HG03460 (cell line): ENCODE measurements at regions not wholly inside any gene's neighbourhood (a gene's known extent, or its start where the extent isn't known, plus 50 kb on each side); places are given as distances from the start of the nearest gene placed in this dataset.
A peak's percentile ranks its signal among the peaks of the same experiment; 100 is the strongest.

ENCODE experiments used
- ATAC-seq: cut with Tn5 transposase; IDR thresholded peaks from one replicate; pipeline ENCODE4 v1.9.1; 2021; ENCODE audit not compliant: unreplicated experiment

DNA sequence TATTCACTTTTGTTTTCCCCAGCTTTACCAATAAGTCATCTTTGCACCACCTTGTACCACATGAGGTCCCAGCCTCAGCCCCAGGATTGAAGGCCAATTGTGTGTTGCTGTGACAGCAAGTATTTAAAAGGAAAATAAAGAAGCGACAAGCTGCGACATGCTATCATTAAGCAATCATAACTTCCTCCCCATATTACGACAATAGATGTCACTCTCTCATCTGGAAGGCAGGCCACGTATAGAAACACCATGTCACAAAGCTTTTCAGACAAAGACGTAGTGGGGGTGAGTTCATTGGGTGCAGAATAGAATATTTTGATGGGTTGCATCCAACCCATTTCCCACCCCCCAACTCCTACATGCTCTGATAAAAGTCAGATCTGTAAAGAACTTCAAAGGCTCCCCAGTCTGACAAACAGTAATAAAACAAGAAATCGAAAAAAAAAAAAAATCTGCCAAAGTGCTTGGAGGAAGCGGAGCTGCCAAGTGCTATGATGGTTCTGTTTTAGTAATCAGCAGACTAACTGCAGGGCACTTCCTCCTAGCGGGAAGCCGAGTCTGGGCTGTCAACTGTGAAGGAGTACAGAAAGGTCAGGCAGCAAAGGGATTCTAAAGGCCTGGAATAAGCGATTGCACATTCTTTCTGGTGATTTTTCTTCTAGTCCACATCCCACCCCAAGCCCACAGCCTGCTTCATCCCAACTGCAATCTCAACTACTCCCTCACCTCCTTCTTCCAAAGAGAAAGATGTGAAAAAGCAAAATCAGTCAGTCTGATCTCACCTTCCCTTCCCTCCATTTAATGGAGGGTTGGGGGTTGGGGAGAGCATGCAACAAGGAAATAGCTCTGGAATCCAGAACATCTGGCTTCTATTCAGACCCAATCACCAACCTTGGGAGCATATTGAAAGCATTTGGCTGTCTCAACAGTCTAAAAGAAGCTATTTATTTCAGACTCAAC, 131.4 kb upstream of the UBASH3B start:
- no peak for ATAC-seq

DNA sequence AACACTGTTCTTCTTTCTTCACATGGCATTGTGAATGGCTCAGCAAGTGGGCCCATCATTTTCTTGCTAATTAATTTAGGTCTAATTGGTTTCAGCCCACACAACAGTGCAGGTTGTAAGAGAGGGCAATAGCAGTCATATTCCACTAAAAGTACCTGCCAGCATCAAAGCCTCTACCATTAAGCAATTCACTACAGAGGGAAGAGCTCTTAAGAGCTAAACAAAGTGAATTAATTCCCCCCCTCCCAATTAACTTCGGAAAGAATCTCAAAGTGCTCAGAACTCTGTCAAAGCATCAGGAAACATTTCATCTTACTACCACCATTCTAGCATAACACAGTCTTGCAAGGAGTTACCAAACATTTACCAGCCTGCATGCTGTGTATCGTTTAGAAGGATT, 133.9 kb upstream of the UBASH3B start:
- ATAC-seq = no peak

DNA sequence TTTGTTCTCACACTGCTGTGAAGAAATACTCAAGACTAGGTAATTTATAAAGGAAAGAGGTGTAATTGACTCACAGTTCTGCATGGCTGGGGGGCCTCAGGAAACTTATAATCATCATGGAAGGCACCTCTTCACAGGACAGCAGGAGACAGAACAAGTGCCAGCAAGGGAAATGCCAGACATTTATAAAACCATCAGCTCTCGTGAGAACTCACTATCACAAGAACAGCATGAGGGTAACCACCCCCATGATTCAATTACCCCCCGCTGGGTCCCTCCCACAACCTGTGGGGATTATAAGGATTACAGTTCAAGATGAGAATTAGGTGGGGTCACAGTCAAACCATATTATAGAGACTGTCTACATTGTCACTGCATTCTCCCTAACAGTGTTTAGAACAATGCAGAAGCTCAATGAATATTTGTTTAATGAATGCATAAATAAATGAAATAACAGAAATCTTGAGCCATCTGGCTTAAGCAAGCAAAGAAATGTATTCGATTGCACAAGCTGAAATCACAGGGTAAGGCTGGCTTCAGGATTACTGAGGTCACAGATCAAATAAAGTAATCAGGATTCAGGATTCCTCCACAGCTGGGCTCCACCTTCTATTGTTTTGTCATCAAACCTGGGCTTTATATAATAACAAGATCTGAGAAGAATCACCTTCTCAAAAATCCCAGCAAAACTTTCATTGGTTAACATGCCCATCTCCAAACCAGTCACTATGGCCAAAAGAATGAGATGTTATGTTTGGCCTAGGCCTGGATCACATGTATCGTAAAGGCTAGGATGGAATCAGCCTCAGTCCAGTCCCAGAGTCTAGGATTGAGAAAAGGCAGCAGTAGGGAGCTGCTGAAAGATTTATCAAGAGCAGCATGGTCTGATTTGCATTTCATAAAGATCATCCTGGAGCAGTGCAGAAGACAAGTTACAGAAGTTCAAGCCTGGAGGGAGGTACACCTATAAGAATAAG, 137.8 kb upstream of the UBASH3B start:
- ATAC-seq = no peak

GRCh38 chr11:122516686-122517085, 138.8 kb upstream of the UBASH3B start:
- no peak for ATAC-seq

- ATAC-seq = no peak
Observed at GRCh38 chr11:122513997-122514396, 141.5 kb upstream of the UBASH3B start.

DNA sequence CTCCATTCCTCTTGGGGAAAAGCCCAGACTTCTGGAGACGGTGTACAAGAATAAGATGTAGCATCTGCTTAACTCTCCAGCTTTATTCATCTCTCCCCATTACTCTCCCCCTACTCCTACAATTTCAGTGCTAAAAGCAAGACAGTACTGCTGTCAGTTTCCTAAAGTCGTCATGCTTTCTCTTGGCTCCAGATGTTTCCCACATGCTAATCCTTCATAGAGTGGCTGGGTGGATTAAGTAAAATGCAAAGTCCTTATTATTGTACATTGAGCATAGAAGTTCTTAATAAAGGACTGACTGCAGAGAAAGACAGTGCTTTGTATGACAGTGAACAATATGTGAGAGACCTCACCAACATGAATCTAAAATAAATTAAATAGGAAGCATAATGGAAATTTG, 142.2 kb upstream of the UBASH3B start:
- no peak for ATAC-seq

DNA sequence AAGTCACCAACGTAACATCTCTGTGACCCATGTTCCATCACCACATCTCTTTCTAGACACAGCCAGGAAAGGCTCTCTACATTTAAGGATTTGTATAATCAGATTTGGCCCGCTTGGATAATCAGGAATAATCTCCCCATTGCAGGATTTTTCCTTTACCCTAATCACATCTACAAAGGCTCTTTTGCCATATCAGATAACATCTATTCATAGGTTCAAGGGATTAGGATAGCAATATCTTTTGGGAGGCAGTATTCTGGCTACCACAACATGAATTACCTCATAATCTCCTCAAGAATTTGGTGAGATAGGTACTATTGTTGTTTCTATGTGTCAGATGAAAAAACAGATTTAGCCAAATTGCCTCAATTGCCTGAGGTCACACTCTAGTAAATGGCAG, 142.8 kb upstream of the UBASH3B start:
- ATAC-seq = no peak

DNA sequence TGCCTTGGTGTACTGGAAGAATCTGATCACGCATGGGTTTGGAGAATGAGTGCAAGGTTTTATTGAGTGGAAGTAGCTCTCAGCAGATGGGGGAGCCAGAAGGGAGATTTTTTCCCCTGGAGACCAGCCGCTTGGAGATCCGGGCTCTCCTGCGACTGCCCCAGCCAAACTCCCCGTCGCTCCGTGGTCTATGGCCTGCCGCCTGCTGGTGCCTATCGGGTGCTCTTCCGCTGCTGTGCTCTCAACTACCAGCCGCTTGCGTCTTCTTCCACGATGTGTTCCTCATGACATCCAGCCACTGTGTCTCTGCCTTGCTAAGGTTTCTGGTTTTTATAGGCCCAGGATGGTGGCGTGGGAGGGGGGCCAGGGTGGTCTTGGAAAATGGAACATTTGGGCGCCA, 145.6 kb upstream of the UBASH3B start:
- ATAC-seq = no peak

DNA sequence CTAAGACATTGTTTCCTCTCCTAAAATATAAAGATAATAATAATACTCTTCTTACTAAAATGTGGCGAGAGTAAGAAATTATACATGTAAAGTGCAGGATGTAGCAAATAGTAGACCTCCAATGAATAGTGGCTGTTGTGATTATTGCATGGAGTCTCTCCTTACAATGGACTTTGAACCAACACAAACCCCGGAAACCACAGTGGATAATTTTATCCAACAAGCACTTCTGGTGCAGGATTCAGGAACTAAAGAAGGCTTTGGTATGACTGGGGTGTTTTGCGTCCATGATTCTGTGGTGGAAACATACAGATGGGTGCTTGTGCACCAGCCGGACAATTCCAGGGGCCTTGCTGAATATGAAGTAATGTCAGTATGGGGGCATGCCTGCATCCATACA, 146.4 kb upstream of the UBASH3B start:
- no peak for ATAC-seq

DNA sequence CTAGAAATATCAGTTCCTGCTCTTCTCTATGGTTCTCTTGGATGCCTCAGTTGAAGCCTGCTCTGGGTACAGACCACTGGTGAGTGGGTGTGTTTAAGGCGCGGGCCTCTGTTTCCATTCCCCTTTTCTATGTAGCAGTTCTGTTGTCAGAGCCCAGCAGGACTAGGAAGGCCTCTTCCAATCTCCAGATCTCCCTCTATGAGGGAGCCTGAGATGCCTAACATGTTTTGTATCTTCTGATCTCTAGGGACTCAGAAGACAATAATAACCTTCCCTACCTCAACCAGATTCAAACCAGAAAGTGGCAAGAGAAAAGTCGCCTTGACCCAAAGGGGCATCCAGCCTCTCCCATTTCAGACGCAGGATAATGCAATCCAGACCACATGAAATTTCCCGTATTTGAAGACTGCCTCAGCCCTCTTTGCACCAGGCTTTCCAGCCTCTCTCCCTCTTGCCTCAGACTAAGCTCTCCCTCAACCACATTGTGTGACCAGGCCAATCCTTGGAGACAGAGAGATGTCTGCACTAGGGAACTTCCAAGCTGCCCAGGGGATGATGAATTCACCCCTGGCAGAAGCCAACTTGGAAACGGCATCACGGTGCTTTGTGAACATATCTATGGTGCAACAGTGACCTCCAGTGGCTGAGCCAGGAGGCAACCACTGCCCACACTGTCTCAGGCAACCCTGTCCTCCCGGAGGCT, 150.1 kb upstream of the UBASH3B start:
- ATAC-seq = peak; percentile 64

DNA sequence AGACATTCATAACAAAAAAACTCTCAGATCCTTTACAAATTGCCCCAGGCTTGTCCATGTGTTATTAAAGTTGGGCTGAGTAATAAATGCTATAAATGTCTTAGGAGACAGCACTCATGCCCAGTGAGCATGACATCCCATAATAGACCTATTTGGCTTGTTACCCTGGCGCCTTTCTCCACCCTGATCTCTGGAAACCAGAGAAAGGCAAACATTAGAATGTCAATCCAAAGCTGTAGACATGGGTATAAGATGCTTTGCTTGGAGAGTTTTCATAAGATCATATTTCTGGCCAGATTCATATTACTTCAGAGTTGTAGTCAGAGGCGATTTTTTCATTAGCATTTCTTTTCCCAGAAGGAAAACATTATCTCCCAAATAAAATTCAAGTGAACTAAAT, 161.3 kb upstream of the UBASH3B start:
- no peak for ATAC-seq

DNA sequence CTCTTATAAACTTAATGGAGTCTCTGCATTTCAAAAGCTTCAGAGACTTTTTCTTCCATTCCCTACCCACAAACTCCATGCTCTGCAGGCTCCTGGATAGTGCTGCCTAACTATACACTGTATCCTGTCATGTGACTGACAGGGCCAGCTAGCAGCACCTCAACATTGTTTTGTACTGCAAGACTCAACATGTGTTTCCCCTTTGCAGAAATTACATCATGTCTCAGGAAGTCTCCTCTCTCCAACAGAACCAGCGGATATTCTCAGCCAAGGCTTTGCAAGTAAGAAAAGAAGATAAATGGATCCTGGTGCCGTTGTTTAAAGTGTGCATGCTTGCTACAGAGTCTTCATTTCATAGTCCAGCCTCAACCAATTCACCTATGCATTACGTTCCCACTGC, 164.0 kb upstream of the UBASH3B start:
- ATAC-seq = no peak

- no peak for ATAC-seq
Observed at GRCh38 chr11:122488892-122489706, 166.4 kb upstream of the UBASH3B start.

GRCh38 chr11:122487669-122488068, 167.9 kb upstream of the UBASH3B start:
- ATAC-seq = no peak

DNA sequence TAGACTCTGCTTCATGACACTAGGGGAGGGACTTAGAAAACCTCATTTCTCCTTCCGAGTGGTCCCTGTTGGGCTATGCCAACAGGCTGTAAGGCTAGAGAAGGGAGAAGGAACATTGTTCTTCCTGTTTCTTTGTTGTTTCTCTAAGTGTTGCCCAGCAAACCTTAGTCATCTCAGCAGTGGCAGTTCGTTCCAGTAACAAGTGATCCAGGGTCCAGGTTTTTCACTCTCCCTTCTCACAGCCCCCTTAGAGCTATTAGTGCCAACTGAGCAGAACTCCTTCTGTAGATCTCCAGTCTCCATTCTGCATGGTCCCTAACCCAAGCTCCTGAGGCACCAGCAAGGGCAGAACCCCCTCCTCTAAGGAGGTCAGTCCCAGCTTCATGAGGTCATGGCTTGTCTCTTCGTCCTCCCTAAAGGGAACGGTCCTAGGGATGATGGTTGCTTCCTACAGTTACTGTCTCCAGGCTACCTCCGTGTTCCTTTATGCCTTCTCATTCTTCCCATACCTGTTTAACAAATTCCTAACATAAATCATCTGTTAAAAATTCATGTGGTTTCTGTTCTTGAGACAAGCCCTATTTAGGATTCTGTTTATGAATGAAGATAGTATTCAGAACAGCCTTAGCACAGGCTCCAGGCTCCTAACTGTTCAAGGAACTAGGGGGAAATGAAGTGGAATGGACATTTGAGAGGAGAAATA, 168.6 kb upstream of the UBASH3B start:
- no peak for ATAC-seq

- no peak for ATAC-seq
Observed at GRCh38 chr11:122478986-122479385, 176.5 kb upstream of the UBASH3B start.

- ATAC-seq = no peak
Observed at GRCh38 chr11:122468965-122469364, 186.6 kb upstream of the UBASH3B start.

- no peak for ATAC-seq
Observed at GRCh38 chr11:122463530-122463929, 192.0 kb upstream of the UBASH3B start.

DNA sequence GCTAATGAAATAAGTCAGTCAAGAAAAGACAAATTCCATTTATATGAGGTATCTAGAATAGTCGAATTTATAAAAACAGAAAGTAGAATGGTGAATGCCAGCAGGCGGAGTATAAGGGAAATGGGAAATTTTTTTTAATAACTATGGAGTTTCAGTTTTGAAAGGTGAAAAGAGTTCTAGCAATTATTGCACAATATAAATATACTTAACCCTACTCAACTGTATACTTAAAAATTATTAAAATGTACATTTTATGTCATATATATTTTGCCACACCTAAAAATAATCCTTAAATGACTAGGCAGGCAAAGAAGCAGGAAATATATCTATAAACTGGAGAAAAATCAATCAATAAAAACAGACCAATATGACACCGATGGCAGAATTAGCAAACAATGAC, 196.5 kb upstream of the UBASH3B start:
- ATAC-seq = no peak

GRCh38 chr11:122453586-122453985, 201.9 kb upstream of the UBASH3B start:
- no peak for ATAC-seq
